HepG2 (cell line): ENCODE measurements at regions not wholly inside any gene's neighbourhood (a gene's known extent, or its start where the extent isn't known, plus 50 kb on each side); places are given as distances from the start of the nearest gene placed in this dataset.

Experiments
- ATAC-seq: fragments of 200-7000 bp; cut with Tn5 transposase; 3 replicates; pipeline ENCODE4 v1.9.1; 2020; ENCODE audit warnings: mild to moderate bottlenecking, moderate library complexity
- BruUV-seq: library from RNA; stranded (reverse); fragments of 400-500 nt; replicated peaks from 2 replicates; lab custom pipeline; 2021; lab: Mats Ljungman, UMichigan
- CTCF ChIA-PET: fragments of 300-600 bp; formaldehyde crosslinking; extraction: SDS; loops from one replicate; lab custom pipeline; 2021; ENCODE audit warnings: low total read pairs, inconsistent platforms, low intra/inter-chr PET ratio; lab: Yijun Ruan, JAX
- POLR2A ChIA-PET: fragments of 350-600 bp; sonication (Branson Sonifier 250); formaldehyde crosslinking; loops from one replicate; lab custom pipeline; 2020; ENCODE audit warnings: antibody characterized with exemption, inconsistent platforms; lab: Yijun Ruan, JAX
- DNase-seq: peaks from one replicate; pipeline ENCODE4 v3.0.0-alpha.2; 2015; ENCODE audit warnings: low spot score
- FAIRE-seq: peaks from 3 replicates; lab custom pipeline; 2011; peaks lifted over from hg19 to GRCh38; lab: Jason Lieb, UNC
- H2AFZ ChIP-seq: one replicate; pipeline ENCODE4 v1.6.1; 2011; ENCODE audit warnings: low read length, inconsistent platforms
- H3K27ac ChIP-seq: fragments of 300-600 bp; 3 replicates; pipeline ENCODE4 v1.8.0; 2011; ENCODE audit warnings: mixed run types, mild to moderate bottlenecking, mixed read lengths, low read length, inconsistent platforms; ENCODE audit not compliant: insufficient read depth; ENCODE audit errors: extremely low read length
- H3K27me3 ChIP-seq, 2 experiments: fragments of 200-600 bp in 1 of 2; 2 replicates in 1 of 2; 3 replicates in 1 of 2; pipeline versions ENCODE4 v1.6.0 to v1.8.0; 2011; ENCODE audit warnings: low read length in 2 of 2, mild to moderate bottlenecking in 2 of 2, moderate library complexity in 2 of 2, inconsistent platforms in 1 of 2; ENCODE audit not compliant: insufficient read depth in 2 of 2, control insufficient read depth in 1 of 2
- H3K36me3 ChIP-seq, 2 experiments: fragments of 200-600 bp in 1 of 2; replicated peaks in 1 of 2; 2 replicates in 1 of 2; 3 replicates in 1 of 2; pipeline versions ENCODE4 v1.5.1 to v1.8.0; 2011; ENCODE audit warnings: low read length in 2 of 2, inconsistent platforms in 1 of 2; ENCODE audit not compliant: insufficient read depth in 2 of 2, control insufficient read depth in 1 of 2
- H3K4me1 ChIP-seq: 2 replicates; pipeline ENCODE4 v1.5.1; 2012; ENCODE audit warnings: low read length, inconsistent platforms; ENCODE audit not compliant: insufficient read depth
- H3K4me2 ChIP-seq: 2 replicates; pipeline ENCODE4 v1.6.0; 2011; ENCODE audit warnings: low read depth, low read length, inconsistent platforms
- H3K4me3 ChIP-seq, 3 experiments: fragments of 200-600 bp in 1 of 3; sonication (generic), shearing (Covaris generic) in 1 of 3; replicated peaks in 1 of 3; 2 replicates each; pipeline ENCODE4 v1.5.1; 2011 to 2016; ENCODE audit warnings: low read length in 3 of 3, inconsistent platforms in 2 of 3, low read depth in 2 of 3, mild to moderate bottlenecking in 2 of 3, control low read depth in 1 of 3, mixed read lengths in 1 of 3; ENCODE audit not compliant: insufficient read depth in 1 of 3
- H3K79me2 ChIP-seq: one replicate; pipeline ENCODE4 v1.6.1; 2011; ENCODE audit warnings: low read length, inconsistent platforms; ENCODE audit not compliant: insufficient read depth
- H3K9ac ChIP-seq: 2 replicates; pipeline ENCODE4 v1.6.0; 2011; ENCODE audit warnings: mild to moderate bottlenecking, low read depth, low read length, inconsistent platforms; ENCODE audit not compliant: insufficient read depth
- H3K9me3 ChIP-seq: 2 replicates; pipeline ENCODE4 v1.5.1; 2012; ENCODE audit warnings: mild to moderate bottlenecking, low read length
- H4K20me1 ChIP-seq: 2 replicates; pipeline ENCODE4 v1.6.0; 2011; ENCODE audit warnings: inconsistent platforms, mild to moderate bottlenecking, low read length, moderate library complexity; ENCODE audit not compliant: insufficient read depth
- AKAP8 ChIP-seq: sonication (generic); formaldehyde crosslinking; IDR thresholded peaks from 2 replicates; pipeline ENCODE4 v1.5.1; 2020; ENCODE audit warnings: mild to moderate bottlenecking, missing genetic modification reagents
- CREB1 ChIP-seq, 2 experiments: fragments of 450-650 bp in 1 of 2; IDR thresholded peaks; 2 replicates each; pipeline ENCODE4 v1.6.1; 2016 to 2017; ENCODE audit warnings: control low read depth in 1 of 2, mild to moderate bottlenecking in 1 of 2, missing compliant biosample characterization in 1 of 2, missing genetic modification characterization in 1 of 2
- DMAP1 ChIP-seq: IDR thresholded peaks from 2 replicates; pipeline ENCODE4 v1.6.1; 2016
- ELF1 ChIP-seq: sonication (generic); formaldehyde crosslinking; IDR thresholded peaks from 2 replicates; pipeline ENCODE4 v1.4.0; 2020; ENCODE audit warnings: missing genetic modification reagents
- HNF4A ChIP-seq: sonication (generic); formaldehyde crosslinking; IDR thresholded peaks from 2 replicates; pipeline ENCODE4 v1.4.0; 2020; ENCODE audit warnings: missing genetic modification reagents
- KDM2A ChIP-seq: sonication (generic); formaldehyde crosslinking; IDR thresholded peaks from 2 replicates; pipeline ENCODE4 v1.4.0; 2020; ENCODE audit warnings: low read depth, missing genetic modification reagents, borderline replicate concordance
- KLF16 ChIP-seq, 2 experiments: sonication (generic) in 1 of 2; formaldehyde crosslinking in 1 of 2; IDR thresholded peaks; 2 replicates each; pipeline versions ENCODE4 v1.6.1 to v1.8.0; 2016 to 2023; ENCODE audit warnings: missing genetic modification reagents in 2 of 2, missing compliant biosample characterization in 1 of 2
- MAFK ChIP-seq, 2 experiments: IDR thresholded peaks in 1 of 2; conservative IDR thresholded peaks in 1 of 2; 2 replicates each; pipeline ENCODE4 v1.6.1; 2011; ENCODE audit warnings: improper control_type of control experiment in 2 of 2, low read length in 2 of 2
- NFATC3 ChIP-seq: sonication (generic); formaldehyde crosslinking; IDR thresholded peaks from 2 replicates; pipeline ENCODE4 v1.5.1; 2020; ENCODE audit warnings: mild to moderate bottlenecking, missing genetic modification reagents
- NFE2 ChIP-seq: sonication (generic); formaldehyde crosslinking; IDR thresholded peaks from 2 replicates; pipeline ENCODE4 v1.4.0; 2020; ENCODE audit warnings: missing genetic modification reagents
- NRL ChIP-seq: sonication (generic); formaldehyde crosslinking; IDR thresholded peaks from 2 replicates; pipeline ENCODE4 v1.5.0; 2020; ENCODE audit warnings: missing genetic modification reagents, mild to moderate bottlenecking, moderate library complexity, borderline replicate concordance
- SALL2 ChIP-seq: sonication (generic); formaldehyde crosslinking; IDR thresholded peaks from 2 replicates; pipeline ENCODE4 v1.8.1; 2023; ENCODE audit warnings: mild to moderate bottlenecking, missing genetic modification reagents, inconsistent platforms
- TARDBP ChIP-seq: sonication (generic); formaldehyde crosslinking; IDR thresholded peaks from 2 replicates; pipeline ENCODE4 v1.8.0; 2022; ENCODE audit warnings: mild to moderate bottlenecking, missing genetic modification reagents
- TCF7 ChIP-seq: sonication (generic); IDR thresholded peaks from 2 replicates; pipeline ENCODE4 v1.6.1; 2016; ENCODE audit warnings: antibody characterized with exemption, low read depth
- ZFP1 ChIP-seq: IDR thresholded peaks from 2 replicates; pipeline ENCODE4 v1.6.1; 2016
- ZNF180 ChIP-seq: sonication (generic); formaldehyde crosslinking; IDR thresholded peaks from 2 replicates; pipeline ENCODE4 v1.4.0; 2020; ENCODE audit warnings: low read depth, missing genetic modification reagents, borderline replicate concordance
- ZNF44 ChIP-seq: sonication (generic); formaldehyde crosslinking; IDR thresholded peaks from 2 replicates; pipeline ENCODE4 v1.5.1; 2020; ENCODE audit warnings: mild to moderate bottlenecking, missing genetic modification reagents
- ZNF558 ChIP-seq: sonication (generic); formaldehyde crosslinking; IDR thresholded peaks from 2 replicates; pipeline ENCODE4 v1.9.0; 2022; ENCODE audit warnings: mild to moderate bottlenecking, missing genetic modification reagents, borderline replicate concordance
- ZSCAN30 ChIP-seq: sonication (generic); formaldehyde crosslinking; IDR thresholded peaks from 2 replicates; pipeline ENCODE4 v1.5.0; 2020; ENCODE audit warnings: mild to moderate bottlenecking, missing genetic modification reagents
- WGBS: methylation state at CpG from one replicate; pipeline ENCODE4 v1.1.6; 2017; ENCODE audit warnings: low lambda C conversion rate; 5-methylcytosine and 5-hydroxymethylcytosine counted together
- in situ Hi-C: cut with HindIII; loops from 2 replicates; pipeline ENCODE4 v1.10.0; 2017; ENCODE audit warnings: low pct_unique_long_range_greater_than_20kb; ENCODE audit not compliant: extremely low pct_ligation_motif_present
- intact Hi-C: fragments of 100-400 bp; cut with micrococcal nuclease; formaldehyde crosslinking; loops from one replicate; pipeline ENCODE4 v1.10.0; 2022; ENCODE audit not compliant: unreplicated experiment
- TF ChIP-seq, protein P1 (sequence below): sonication (generic); formaldehyde crosslinking; IDR thresholded peaks from 2 replicates; pipeline ENCODE4 v1.8.0; 2023; ENCODE audit warnings: mild to moderate bottlenecking, missing genetic modification reagents

DNA sequence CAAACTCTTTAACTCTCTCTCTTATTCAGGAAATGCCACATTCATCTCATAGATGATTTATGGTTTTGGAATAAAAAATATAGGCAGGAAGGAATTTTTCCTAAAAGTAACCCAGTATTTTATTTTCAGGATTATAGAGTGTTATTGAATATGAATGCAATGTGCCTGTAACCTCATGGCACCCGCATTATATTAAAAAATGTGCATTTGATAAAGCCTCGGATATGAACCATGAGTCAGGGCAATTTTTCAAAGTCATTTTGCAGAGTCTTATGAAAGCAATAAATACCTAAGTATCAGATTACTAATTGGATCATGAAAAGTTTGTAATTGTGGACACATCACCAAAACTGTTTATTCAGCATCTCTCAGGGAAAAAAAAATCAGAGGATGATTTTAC, 573.8 kb downstream of the TSN start:
- Histone ChIP-seq H2AFZ (no peak overlapping the region), H3K4me2 (no peak overlapping the region), H3K9ac (no peak overlapping the region), H3K79me2 (no peaks in the 10 kb centered on the region), H4K20me1 (no peaks in the 10 kb centered on the region), H3K27ac (no peak overlapping the region), H3K4me3 (no peak overlapping the region)
- CTCF ChIA-PET, result no interaction called here
- WGBS, result 0% methylated on average over 2 of the region's 2 CpGs
- no peak for FAIRE-seq
- in situ Hi-C loops, result no loop called here
- intact Hi-C loops, result no loop called here
- POLR2A ChIA-PET, result no interaction called here
- TF ChIP-seq ZFP1 (CRISPR knock-in tag), result no peak
- TF ChIP-seq MAFK (conservative IDR thresholded peaks at IDR 0.05 in 1 of 2, IDR thresholded peaks at IDR 0.05 in 1 of 2; ENCODE audit: low read length in 2 of 2), result peak; percentile 14 to 18; a peak in 1 of 4 replicates
- no peak for TF ChIP-seq ELF1 (CRISPR knock-in tag)
- no peak for TF ChIP-seq KLF16 (CRISPR knock-in tag; IDR thresholded peaks at IDR 0.05)
- no peak for TF ChIP-seq HNF4A (CRISPR knock-in tag)
- no peak for TF ChIP-seq TARDBP (CRISPR knock-in tag)
- TF ChIP-seq, all 625 proteins: peak for 1
- BruUV-seq, result no TSS peak
- H3K4me1 ChIP-seq, result no peaks in the 10 kb centered on the region
- H3K9me3 ChIP-seq, result no peaks in the 10 kb centered on the region
- H3K27me3 ChIP-seq, result no peaks in the 10 kb centered on the region
- DNase-seq, result no peak
- H3K36me3 ChIP-seq, result no peaks in the 10 kb centered on the region
- no peak for ATAC-seq

DNA sequence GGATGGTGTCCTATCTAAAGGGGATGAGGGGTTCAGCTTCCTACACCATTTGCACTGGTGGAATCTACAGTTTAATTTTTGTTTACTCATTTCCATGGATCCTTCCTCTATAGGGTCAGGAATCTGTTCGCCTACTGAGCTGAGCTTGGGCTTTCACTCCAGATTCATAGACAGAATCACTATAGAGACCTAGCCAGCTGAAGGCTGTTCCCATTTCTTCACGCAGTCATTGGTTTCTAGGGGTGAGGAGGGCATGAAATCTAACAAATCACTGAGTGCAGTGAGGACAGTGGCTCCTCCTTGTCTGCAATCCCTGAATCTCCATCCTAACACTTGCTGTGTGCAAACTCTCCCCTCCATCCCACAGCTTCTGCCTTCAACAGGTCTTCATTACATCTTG, 578.5 kb downstream of the TSN start:
- H3K27ac ChIP-seq, result no peak overlapping the region
- intact Hi-C loops (no loop called here), in situ Hi-C loops (no loop called here)
- H3K36me3 ChIP-seq, result no peaks in the 10 kb centered on the region
- no peak for TF ChIP-seq NRL
- no peak for TF ChIP-seq KDM2A (CRISPR knock-in tag)
- TF ChIP-seq SALL2 (CRISPR knock-in tag), result no peak
- no peak for TF ChIP-seq ZNF558 (CRISPR knock-in tag)
- no peak for TF ChIP-seq CREB1 (IDR thresholded peaks at IDR 0.05)
- TF ChIP-seq CREB1 (CRISPR knock-in tag; IDR thresholded peaks at IDR 0.05), result no peak
- no peak for TF ChIP-seq ZSCAN30 (CRISPR knock-in tag)
- TF ChIP-seq TCF7, result no peak
- TF ChIP-seq ZNF44 (CRISPR knock-in tag), result no peak
- TF ChIP-seq, protein P1, sequence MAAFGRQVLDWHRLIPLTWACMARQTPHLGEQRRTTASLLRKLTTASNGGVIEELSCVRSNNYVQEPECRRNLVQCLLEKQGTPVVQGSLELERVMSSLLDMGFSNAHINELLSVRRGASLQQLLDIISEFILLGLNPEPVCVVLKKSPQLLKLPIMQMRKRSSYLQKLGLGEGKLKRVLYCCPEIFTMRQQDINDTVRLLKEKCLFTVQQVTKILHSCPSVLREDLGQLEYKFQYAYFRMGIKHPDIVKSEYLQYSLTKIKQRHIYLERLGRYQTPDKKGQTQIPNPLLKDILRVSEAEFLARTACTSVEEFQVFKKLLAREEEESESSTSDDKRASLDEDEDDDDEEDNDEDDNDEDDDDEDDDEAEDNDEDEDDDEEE (CRISPR knock-in tag), result no peak
- no peak for TF ChIP-seq ZNF180 (CRISPR knock-in tag)
- no peak for TF ChIP-seq AKAP8 (CRISPR knock-in tag)
- TF ChIP-seq DMAP1, result no peak
- TF ChIP-seq NFATC3, result no peak
- TF ChIP-seq NFE2 (CRISPR knock-in tag), result no peak
- TF ChIP-seq ELF1 (CRISPR knock-in tag), result no peak
- FAIRE-seq, result no peak
- no peak overlapping the region for H2AFZ ChIP-seq
- ChIA-PET CTCF (no interaction called here), POLR2A (no interaction called here)
- H3K9me3 ChIP-seq, result no peaks in the 10 kb centered on the region
- no peaks in the 10 kb centered on the region for H3K4me1 ChIP-seq
- DNase-seq, result no peak
- H3K9ac ChIP-seq, result no peak overlapping the region
- no peaks in the 10 kb centered on the region for H4K20me1 ChIP-seq
- no TSS peak for BruUV-seq
- no peak overlapping the region for H3K4me2 ChIP-seq
- H3K4me3 ChIP-seq, result no peak overlapping the region
- ATAC-seq, result no peak
- 10% methylated on average over 2 of the region's 2 CpGs for WGBS
- no peaks in the 10 kb centered on the region for H3K27me3 ChIP-seq
- no peaks in the 10 kb centered on the region for H3K79me2 ChIP-seq
